WTC11 (cell line): ENCODE measurements at regions not wholly inside any gene's neighbourhood (a gene's known extent, or its start where the extent isn't known, plus 50 kb on each side); places are given as distances from the start of the nearest gene placed in this dataset.
A peak's percentile ranks its signal among the peaks of the same experiment; 100 is the strongest.
"Not testable (repeated sequence)": the region's sequence is repeated elsewhere in the genome, so short reads cannot be mapped to it uniquely, and the experiment has no call there.

Experiments
- ATAC-seq: fragments of 200-7000 bp; cut with Tn5 transposase; 2 replicates; pipeline ENCODE4 v1.10.0; 2021; ENCODE audit warnings: mild to moderate bottlenecking, moderate library complexity
- CTCF ChIA-PET: fragments of 300-600 bp; sonication (Branson Sonifier 250); formaldehyde crosslinking; loops from one replicate; lab custom pipeline; 2021; ENCODE audit warnings: antibody characterized with exemption; lab: Charles Lee
- POLR2A ChIA-PET: fragments of 350-600 bp; sonication (Branson Sonifier 250); formaldehyde crosslinking; loops from one replicate; lab custom pipeline; 2021; ENCODE audit warnings: antibody characterized with exemption; lab: Charles Lee
- DNase-seq: peaks from one replicate; pipeline ENCODE4 v3.0.0; 2021; ENCODE audit warnings: low spot score
- H3K27ac Mint-ChIP-seq: 2 replicates; pipeline ENCODE4 v1.8.0; 2021; ENCODE audit warnings: mixed read lengths
- H3K27me3 Mint-ChIP-seq: 2 replicates; pipeline ENCODE4 v1.8.0; 2021; ENCODE audit warnings: low read depth, mild to moderate bottlenecking, moderate library complexity, mixed read lengths
- H3K36me3 Mint-ChIP-seq: 2 replicates; pipeline ENCODE4 v1.8.0; 2021; ENCODE audit warnings: mixed read lengths
- H3K4me1 Mint-ChIP-seq: 2 replicates; pipeline ENCODE4 v1.8.0; 2022; ENCODE audit warnings: mixed read lengths
- H3K4me3 Mint-ChIP-seq: 2 replicates; pipeline ENCODE4 v1.8.0; 2021; ENCODE audit warnings: mild to moderate bottlenecking, moderate library complexity, mixed read lengths
- H3K9me3 Mint-ChIP-seq: 2 replicates; pipeline ENCODE4 v1.8.0; 2021; ENCODE audit warnings: mixed read lengths
- CREB1 ChIP-seq: sonication (generic); formaldehyde crosslinking; IDR thresholded peaks from 2 replicates; pipeline ENCODE4 v1.8.0; 2023; ENCODE audit warnings: mild to moderate bottlenecking, missing genetic modification reagents
- FOXK1 ChIP-seq: sonication (generic); formaldehyde crosslinking; IDR thresholded peaks from 2 replicates; pipeline ENCODE4 v1.8.0; 2022; ENCODE audit warnings: mild to moderate bottlenecking, moderate library complexity, missing genetic modification reagents
- GTF2I ChIP-seq: fragments of 250-450 bp; sonication (Bioruptor Pico); conservative IDR thresholded peaks from 2 replicates; pipeline ENCODE4 v1.4.0; 2021; ENCODE audit warnings: mild to moderate bottlenecking
- USF1 ChIP-seq: sonication (generic); formaldehyde crosslinking; IDR thresholded peaks from 2 replicates; pipeline ENCODE4 v1.8.0; 2022; ENCODE audit warnings: mild to moderate bottlenecking, missing genetic modification reagents
- ZNF532 ChIP-seq: fragments of 250-450 bp; sonication (Bioruptor Pico); IDR thresholded peaks from 2 replicates; pipeline ENCODE4 v1.9.0; 2021; ENCODE audit warnings: mild to moderate bottlenecking, borderline replicate concordance
- TF ChIP-seq, protein P1 (sequence below): sonication (generic); formaldehyde crosslinking; IDR thresholded peaks from 2 replicates; pipeline ENCODE4 v1.8.1; 2023; ENCODE audit warnings: mild to moderate bottlenecking, missing genetic modification reagents, moderate library complexity
- TF ChIP-seq, protein P2 (sequence below): fragments of 250-450 bp; sonication (Bioruptor Pico); IDR thresholded peaks from 2 replicates; pipeline ENCODE4 v1.8.0; 2021; ENCODE audit warnings: mild to moderate bottlenecking

- H3K4me3 Mint-ChIP-seq = no peak overlapping the region
- no peaks in the 10 kb centered on the region for H3K36me3 Mint-ChIP-seq
- ATAC-seq (no peak), DNase-seq (no peak)
- ChIA-PET POLR2A (no interaction called here), CTCF (no interaction called here)
- no peaks in the 10 kb centered on the region for H3K9me3 Mint-ChIP-seq
- H3K27ac Mint-ChIP-seq = no peak overlapping the region
- H3K4me1 Mint-ChIP-seq = no peaks in the 10 kb centered on the region
- H3K27me3 Mint-ChIP-seq = no peaks in the 10 kb centered on the region; the same call in 1 of the 2 replicates
- TF ChIP-seq GTF2I (CRISPR knock-in tag) = no peak
- no peak for TF ChIP-seq CREB1 (CRISPR knock-in tag)
- TF ChIP-seq, protein P1, sequence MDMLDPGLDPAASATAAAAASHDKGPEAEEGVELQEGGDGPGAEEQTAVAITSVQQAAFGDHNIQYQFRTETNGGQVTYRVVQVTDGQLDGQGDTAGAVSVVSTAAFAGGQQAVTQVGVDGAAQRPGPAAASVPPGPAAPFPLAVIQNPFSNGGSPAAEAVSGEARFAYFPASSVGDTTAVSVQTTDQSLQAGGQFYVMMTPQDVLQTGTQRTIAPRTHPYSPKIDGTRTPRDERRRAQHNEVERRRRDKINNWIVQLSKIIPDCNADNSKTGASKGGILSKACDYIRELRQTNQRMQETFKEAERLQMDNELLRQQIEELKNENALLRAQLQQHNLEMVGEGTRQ = no peak
Observed at GRCh38 chr1:104029456-104029970, 279.8 kb downstream of the AMY1C start.

DNA sequence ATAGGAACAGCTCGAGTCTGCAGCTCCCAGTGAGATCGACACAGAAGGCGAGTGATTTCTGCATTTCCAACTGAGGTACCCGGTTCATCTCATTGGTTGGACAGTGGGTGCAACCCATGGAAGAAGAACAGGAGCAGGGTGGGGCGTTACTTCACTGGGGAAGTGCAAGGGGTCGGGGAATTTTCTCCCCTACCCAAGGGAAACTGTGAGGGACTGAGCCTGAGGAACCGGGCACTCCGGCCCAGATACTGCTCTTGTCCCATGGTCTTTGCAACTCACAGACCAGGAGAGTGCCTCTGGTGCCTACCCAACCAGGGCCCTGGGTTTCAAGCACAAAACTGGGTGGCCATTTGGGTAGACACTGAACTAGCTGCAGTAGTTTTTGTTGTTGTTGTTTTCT, 307.1 kb downstream of the AMY1C start:
- ChIA-PET CTCF (interaction anchor here (1.3 to 1.4 kb wide), 2 partner anchors 76 to 108 kb away, joined by 3 to 4 read pairs; no protein-coding TSS in a partner anchor), POLR2A (no interaction called here)
- Mint-ChIP-seq H3K9me3 (peaks cover 15% of the 10 kb centered on the region), H3K27me3 (no peaks in the 10 kb centered on the region), H3K4me1 (peaks cover 17% of the 10 kb centered on the region), H3K4me3 (no peak overlapping the region), H3K36me3 (peaks cover 6% of the 10 kb centered on the region), H3K27ac (no peak overlapping the region)
- TF ChIP-seq, protein P2, sequence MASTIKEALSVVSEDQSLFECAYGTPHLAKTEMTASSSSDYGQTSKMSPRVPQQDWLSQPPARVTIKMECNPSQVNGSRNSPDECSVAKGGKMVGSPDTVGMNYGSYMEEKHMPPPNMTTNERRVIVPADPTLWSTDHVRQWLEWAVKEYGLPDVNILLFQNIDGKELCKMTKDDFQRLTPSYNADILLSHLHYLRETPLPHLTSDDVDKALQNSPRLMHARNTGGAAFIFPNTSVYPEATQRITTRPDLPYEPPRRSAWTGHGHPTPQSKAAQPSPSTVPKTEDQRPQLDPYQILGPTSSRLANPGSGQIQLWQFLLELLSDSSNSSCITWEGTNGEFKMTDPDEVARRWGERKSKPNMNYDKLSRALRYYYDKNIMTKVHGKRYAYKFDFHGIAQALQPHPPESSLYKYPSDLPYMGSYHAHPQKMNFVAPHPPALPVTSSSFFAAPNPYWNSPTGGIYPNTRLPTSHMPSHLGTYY (CRISPR knock-in tag) = no peak
- TF ChIP-seq USF1 (CRISPR knock-in tag) (no peak), ZNF532 (CRISPR knock-in tag) (peak; percentile 23; the same call in 1 of the 2 replicates)
- DNase-seq (no peak), ATAC-seq (peak; percentile 61)

GRCh38 chr1:104057219-104057898, 307.7 kb downstream of the AMY1C start:
- ATAC-seq = peak; percentile 81
- 0 out of 2 replicates have a peak, but pooled peaks have one; percentile 46 for TF ChIP-seq FOXK1 (CRISPR knock-in tag)

DNA sequence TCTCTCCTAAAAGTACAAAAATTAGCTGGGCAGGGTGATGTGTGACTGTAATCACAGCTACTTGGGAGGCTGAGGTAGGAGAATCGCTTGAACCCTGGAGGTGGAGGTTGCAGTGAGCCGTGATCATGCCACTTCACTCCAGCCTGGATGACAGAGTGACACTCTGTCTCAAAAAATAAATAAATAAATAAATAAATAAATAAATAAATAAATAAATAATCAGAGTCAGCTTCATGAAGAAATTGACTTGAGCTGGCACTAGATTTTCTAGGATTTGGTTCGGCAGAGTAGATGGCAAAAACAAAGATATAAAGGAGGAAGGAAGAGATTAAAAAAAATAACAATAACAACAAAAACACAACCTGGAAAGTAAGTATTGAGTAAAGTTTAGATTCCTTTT, 311.9 kb downstream of the AMY1C start:
- ATAC-seq, DNase-seq, H3K36me3 Mint-ChIP-seq, H3K27ac Mint-ChIP-seq, H3K27me3 Mint-ChIP-seq, H3K4me3 Mint-ChIP-seq, CTCF ChIA-PET, POLR2A ChIA-PET, H3K9me3 Mint-ChIP-seq: not testable (repeated sequence)
- peaks cover 15% of the 10 kb centered on the region for H3K4me1 Mint-ChIP-seq

More at GRCh38 chr1:104057219-104057898, 307.7 kb downstream of the AMY1C start:
- H3K4me1 Mint-ChIP-seq = peaks cover 17% of the 10 kb centered on the region
- H3K36me3 Mint-ChIP-seq, POLR2A ChIA-PET, H3K9me3 Mint-ChIP-seq, H3K4me3 Mint-ChIP-seq, H3K27me3 Mint-ChIP-seq, H3K27ac Mint-ChIP-seq: not testable (repeated sequence)
- DNase-seq = peak; percentile 56
- CTCF ChIA-PET = interaction anchor here (1.3 to 1.4 kb wide), 2 partner anchors 75 to 109 kb away, joined by 3 to 4 read pairs; no protein-coding TSS in a partner anchor
